OCI-M2 (cell line): ENCODE measurements at regions not wholly inside any gene's neighbourhood (a gene's known extent, or its start where the extent isn't known, plus 50 kb on each side); places are given as distances from the start of the nearest gene placed in this dataset.
"Not testable (repeated sequence)": the region's sequence is repeated elsewhere in the genome, so short reads cannot be mapped to it uniquely, and the experiment has no call there.

Experiments used
- DNase-seq: peaks from one replicate; lab custom pipeline; 2025; ENCODE audit not compliant: unreplicated experiment; lab: John Stamatoyannopoulos, UW

DNA sequence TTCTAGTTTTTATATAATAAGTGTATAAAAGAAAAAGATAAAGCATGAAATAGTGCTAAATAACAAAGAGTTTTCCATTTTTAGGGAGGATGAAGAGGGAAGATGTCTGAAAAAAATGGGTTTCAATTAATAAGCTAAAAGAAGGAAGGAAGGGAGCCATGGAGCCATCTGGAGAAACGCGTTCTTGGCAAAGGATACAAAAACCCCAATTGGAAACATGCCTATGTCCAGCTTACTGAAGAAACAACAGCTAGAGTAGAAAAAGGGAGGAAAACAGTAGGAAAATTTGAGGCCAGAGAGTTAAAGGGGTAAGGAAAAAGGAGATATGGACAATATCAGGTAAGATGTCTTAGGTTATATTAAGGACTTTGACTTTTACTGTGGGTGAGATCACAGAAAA is 416.2 kb upstream of the GHITM start:
- DNase-seq, result no peak

- DNase-seq, result no peak
Measured at GRCh38 chr10:83724471-83725241, 414.7 kb upstream of the GHITM start.

DNA sequence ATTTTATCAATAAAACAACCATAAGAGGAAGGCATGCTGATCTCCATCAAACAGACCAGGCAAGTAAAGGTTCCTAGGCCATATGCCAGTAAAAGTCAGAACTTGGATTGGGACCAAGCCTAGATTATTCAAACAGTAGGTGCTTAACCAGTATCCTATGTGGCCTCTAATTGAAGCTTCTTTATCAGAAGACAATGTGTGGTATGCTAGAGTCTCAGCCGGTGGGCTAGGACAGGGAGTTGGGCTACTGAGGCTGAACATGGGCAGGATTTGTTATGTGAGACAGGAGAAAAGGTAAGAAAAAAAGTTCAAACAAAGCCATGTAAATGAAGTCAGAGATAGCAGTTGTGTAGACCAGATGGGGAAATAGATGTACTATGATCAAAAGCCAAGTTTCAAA is 413.7 kb upstream of the GHITM start:
- no peak for DNase-seq

DNA sequence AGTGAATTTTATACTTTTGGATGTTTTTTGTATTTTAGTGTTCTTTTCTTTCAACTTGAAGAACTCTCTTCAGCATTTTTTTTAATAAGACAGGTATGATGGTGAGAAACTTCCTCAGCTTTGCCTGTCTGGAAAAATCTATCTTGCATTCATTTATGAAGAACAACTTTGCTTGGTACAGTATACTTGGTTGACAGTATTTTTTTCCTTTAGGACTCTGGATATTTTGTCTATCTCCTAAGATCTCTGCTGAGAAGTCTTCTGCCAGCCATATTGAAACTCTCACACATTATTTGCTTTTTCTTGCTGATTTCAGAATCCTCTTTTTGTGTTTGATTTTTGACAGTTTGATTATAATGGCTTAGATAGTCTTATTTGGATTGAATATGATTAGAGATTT is 405.0 kb upstream of the GHITM start:
- no peak for DNase-seq

DNA sequence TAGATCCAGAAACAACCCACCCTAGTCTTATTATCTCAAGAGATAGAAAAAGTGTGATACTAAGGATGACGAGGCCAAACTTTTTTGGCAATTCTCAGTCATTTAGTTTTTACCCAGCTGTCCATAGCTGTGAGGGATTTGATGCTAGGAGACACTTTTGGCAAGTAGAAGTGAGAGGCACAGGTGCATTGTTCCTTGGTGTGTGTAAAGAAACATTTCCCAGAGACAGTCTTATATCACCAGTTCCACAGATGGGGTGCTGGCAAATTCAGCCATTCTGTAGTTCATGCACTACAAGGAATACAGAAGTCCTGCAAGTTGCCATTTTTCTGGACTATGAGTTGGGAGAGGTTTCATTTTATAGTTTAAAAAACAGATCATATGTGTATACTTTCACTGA is 403.3 kb upstream of the GHITM start:
- DNase-seq, result no peak

- no peak for DNase-seq
Measured at GRCh38 chr10:83750604-83751003, 388.7 kb upstream of the GHITM start.

- DNase-seq, result no peak
Measured at GRCh38 chr10:83753490-83753889, 385.8 kb upstream of the GHITM start.

GRCh38 chr10:83754857-83755256 is 384.5 kb upstream of the GHITM start:
- no peak for DNase-seq

GRCh38 chr10:83760142-83760541 is 379.2 kb upstream of the GHITM start:
- DNase-seq, result no peak

- no peak for DNase-seq
Measured at GRCh38 chr10:83764666-83765065, 374.6 kb upstream of the GHITM start.

GRCh38 chr10:83765731-83766130 is 373.6 kb upstream of the GHITM start:
- no peak for DNase-seq

DNA sequence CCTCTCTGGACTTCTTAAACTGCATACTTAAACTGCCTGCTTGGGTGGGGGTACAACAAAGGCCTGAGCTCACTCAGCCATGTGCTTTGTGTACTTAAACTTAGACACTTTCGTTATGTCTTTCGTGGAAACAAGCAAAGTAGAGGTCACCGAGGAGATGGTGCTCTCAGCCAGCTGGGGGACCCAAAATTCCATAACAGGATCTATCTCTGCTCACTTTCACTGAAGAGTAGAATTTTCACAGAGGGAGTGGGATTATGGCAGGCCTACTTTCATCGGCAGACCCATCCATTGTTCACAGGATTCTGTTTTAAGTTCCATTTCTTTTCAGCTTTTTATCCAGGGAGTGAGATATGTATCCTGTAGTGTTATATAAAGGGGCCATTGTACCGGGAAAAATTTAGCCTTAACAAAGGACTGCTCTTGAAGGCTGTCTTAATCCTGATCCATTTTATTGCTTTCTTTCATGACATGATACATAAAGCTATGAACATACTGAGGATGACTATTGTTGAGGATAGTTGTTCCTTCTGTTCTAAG is 370.0 kb upstream of the GHITM start:
- DNase-seq, result no peak

- not testable (repeated sequence) for DNase-seq
Measured at GRCh38 chr10:83786701-83787100, 352.6 kb upstream of the GHITM start.

GRCh38 chr10:83801983-83802382 is 337.3 kb upstream of the GHITM start:
- DNase-seq, result no peak

GRCh38 chr10:83806717-83807116 is 332.6 kb upstream of the GHITM start:
- no peak for DNase-seq

DNA sequence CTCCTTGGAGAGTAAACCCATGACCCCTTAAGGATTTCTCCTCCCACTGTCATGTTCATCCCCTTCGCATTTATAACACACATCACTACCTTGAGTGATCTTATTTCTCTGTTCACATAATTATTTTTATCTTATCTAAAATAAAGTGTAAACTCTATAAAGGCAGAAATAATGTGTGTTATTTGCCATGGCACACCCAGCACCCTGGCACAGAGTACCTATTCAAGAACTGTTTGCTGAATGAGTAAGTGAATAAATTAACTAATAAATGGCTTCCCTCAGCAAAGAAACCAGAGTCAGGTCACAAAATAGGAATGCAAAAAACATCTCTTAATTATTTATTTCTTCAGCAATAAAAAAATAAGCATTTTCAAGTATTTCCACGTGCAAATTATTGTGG is 330.3 kb upstream of the GHITM start:
- no peak for DNase-seq

DNA sequence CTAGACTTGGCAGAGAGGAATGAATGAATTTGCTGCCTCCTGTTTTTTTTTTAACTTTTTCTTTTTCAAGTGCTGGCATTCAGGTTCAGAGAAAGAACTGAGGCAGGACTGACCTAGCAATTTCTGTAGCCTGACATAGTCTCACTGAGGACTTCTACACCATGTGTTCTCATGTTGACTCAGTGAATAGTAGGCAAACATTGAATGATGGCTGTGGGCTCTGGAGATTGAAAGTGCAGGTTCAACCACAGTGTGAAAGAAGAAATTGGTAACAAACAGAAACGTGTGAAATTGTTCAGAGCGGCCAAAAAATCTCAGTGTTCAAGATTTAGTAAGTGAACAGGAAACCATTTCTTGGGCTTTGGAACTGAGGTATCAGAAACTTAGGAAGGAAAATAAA is 322.4 kb upstream of the GHITM start:
- no peak for DNase-seq

DNA sequence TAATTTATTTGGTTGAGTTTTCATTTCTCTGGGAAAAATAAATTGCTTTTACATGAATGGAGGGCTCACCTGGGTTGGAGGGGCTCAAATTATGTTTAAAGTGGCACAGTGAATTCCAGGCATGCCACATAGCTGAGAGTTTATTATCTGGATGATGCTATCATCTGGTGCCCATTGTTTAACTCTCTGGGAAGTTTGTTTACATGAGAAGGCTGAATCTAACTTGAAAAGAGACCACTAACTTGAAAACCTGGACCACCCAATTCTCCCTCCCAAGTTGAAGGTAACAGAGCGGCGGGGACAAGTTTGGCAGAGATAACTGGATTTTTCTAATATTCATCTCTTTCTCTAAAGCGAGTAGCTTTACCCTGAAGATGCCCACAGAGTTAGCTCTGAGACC is 321.5 kb upstream of the GHITM start:
- DNase-seq, result no peak

- no peak for DNase-seq
Measured at GRCh38 chr10:83819609-83820008, 319.7 kb upstream of the GHITM start.

GRCh38 chr10:83820033-83820432 is 319.3 kb upstream of the GHITM start:
- no peak for DNase-seq

DNA sequence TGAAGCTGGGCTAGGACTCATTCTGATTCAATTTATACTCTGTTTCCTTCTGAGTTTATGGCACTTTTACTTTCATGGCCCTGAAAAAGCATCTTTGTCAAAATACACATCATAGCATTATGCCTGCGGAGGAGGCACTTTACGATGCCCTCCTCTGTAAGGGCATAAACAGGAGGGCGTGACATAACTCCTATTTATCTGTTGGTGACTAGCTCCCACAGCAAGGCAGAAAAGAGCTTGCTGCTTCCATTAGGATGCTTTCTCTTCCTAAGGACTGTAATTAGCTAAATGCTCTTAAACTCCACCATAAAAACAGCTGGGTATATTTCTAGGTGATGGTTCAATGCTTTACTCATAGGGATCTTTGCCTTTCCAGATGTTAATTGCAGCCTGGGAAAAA is 315.2 kb upstream of the GHITM start:
- DNase-seq, result no peak

DNA sequence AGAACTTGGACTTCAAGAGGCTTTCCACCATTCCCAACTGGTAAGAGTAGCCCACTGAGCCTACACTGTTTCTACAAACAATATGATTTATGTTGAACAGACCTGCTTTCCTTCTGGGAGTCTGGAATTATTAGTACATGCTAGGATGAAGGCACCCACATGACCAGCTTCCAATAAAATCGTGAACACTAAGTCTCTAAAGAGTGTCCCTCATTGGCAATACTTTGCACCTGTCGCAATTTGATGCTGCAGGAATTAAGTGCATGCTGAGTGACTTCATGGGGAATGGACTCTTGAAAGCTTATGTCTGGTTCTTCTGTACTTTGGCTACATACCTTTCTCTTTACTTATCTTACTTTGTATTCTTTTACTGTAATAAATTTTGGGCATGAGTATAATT is 305.2 kb upstream of the GHITM start:
- no peak for DNase-seq
